ENCODE measurements at regions not wholly inside any gene's neighbourhood (a gene's known extent, or its start where the extent isn't known, plus 50 kb on each side); places are given as distances from the start of the nearest gene placed in this dataset.

DNA sequence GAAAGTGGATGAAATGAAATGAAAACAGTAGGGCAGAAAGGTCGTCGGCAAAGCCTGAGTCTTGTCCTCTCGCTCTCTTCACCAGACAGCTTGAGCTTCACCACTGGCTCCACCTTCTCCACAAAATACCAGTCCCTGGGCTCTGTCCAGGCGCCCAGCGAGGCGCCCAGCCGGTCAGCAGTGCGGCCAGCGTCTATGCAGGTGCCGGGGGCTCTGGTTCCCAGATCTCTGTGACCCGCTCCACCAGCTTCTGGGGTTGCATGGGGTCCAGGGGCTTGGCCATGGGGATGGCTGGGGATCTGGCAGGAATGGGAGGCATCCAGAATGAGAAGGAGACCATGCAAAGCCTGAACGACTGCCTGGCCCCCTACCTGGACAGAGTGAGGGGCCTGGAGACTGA lies 600.5 kb upstream of the ZP4 start:
- TF ChIP-seq, protein P1, sequence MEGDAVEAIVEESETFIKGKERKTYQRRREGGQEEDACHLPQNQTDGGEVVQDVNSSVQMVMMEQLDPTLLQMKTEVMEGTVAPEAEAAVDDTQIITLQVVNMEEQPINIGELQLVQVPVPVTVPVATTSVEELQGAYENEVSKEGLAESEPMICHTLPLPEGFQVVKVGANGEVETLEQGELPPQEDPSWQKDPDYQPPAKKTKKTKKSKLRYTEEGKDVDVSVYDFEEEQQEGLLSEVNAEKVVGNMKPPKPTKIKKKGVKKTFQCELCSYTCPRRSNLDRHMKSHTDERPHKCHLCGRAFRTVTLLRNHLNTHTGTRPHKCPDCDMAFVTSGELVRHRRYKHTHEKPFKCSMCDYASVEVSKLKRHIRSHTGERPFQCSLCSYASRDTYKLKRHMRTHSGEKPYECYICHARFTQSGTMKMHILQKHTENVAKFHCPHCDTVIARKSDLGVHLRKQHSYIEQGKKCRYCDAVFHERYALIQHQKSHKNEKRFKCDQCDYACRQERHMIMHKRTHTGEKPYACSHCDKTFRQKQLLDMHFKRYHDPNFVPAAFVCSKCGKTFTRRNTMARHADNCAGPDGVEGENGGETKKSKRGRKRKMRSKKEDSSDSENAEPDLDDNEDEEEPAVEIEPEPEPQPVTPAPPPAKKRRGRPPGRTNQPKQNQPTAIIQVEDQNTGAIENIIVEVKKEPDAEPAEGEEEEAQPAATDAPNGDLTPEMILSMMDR (IDR thresholded peaks at IDR 0.05; ENCODE audit: insufficient read depth, low read length, poor library complexity, severe bottlenecking): no peak
- TF ChIP-seq EZH2phosphoT487 (conservative IDR thresholded peaks at IDR 0.05; ENCODE audit: low read length): no peak
